Stimulated activated naive B cell treated with anti-CD40 and anti-IgM and Interleukin-4, amounts not matched to agents 10 μg/mL and 1 μg/mL and 100 μg/mL, for 72 hours (primary cell): ENCODE measurements at regions not wholly inside any gene's neighbourhood (a gene's known extent, or its start where the extent isn't known, plus 50 kb on each side); places are given as distances from the start of the nearest gene placed in this dataset.
"Not testable (repeated sequence)": the region's sequence is repeated elsewhere in the genome, so short reads cannot be mapped to it uniquely, and the experiment has no call there.

Experiments used
- ATAC-seq, 2 donors: fragments of 150-1000 bp; cut with Tn5 transposase; replicated peaks; 2 replicates each; pipeline ENCODE4 v1.10.0; 2021; ENCODE audit warnings: moderate library complexity in 1 of 2
- DNase-seq: peaks from one replicate; pipeline ENCODE4 v3.0.0; 2021
- H3K27ac Mint-ChIP-seq: one replicate; pipeline ENCODE4 v1.8.0; 2022; ENCODE audit warnings: mild to moderate bottlenecking, mixed read lengths
- H3K27me3 Mint-ChIP-seq, 2 donors: one replicate each; pipeline ENCODE4 v1.8.0; 2022; ENCODE audit warnings: mixed read lengths in 2 of 2
- H3K36me3 Mint-ChIP-seq, 2 donors: one replicate each; pipeline ENCODE4 v1.8.0; 2022; ENCODE audit warnings: mixed read lengths in 2 of 2, mild to moderate bottlenecking in 1 of 2
- H3K4me1 Mint-ChIP-seq, 2 donors: one replicate each; pipeline ENCODE4 v1.8.0; 2022; ENCODE audit warnings: mixed read lengths in 2 of 2, mild to moderate bottlenecking in 1 of 2
- H3K4me3 Mint-ChIP-seq, 2 donors: one replicate each; pipeline ENCODE4 v1.8.0; 2022; ENCODE audit warnings: mild to moderate bottlenecking in 2 of 2, mixed read lengths in 2 of 2, moderate library complexity in 1 of 2
- H3K9me3 Mint-ChIP-seq, 2 donors: one replicate each; pipeline ENCODE4 v1.8.0; 2022; ENCODE audit warnings: mixed read lengths in 2 of 2, mild to moderate bottlenecking in 1 of 2

DNA sequence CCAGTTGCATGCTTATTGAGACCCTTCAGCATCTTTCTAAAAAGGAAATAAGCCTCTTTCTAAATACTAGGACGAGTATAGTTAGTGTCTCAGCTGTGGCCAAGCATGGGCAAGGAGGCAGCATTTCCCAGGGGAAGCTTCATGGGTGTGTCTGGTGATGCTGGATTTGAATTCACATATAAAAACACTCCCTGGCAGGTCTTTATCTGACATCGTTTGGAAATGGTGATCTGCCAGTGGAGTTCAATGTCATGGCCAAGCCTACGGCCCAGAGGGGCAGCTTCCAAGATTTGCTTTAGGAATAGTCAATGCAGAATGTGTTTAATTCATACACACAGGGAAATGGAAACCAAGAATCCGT lies 94.7 kb downstream of the SRGAP2 start:
- not testable (repeated sequence) for H3K27ac Mint-ChIP-seq, H3K27me3 Mint-ChIP-seq, DNase-seq, H3K4me3 Mint-ChIP-seq, ATAC-seq, H3K36me3 Mint-ChIP-seq, H3K9me3 Mint-ChIP-seq, H3K4me1 Mint-ChIP-seq

DNA sequence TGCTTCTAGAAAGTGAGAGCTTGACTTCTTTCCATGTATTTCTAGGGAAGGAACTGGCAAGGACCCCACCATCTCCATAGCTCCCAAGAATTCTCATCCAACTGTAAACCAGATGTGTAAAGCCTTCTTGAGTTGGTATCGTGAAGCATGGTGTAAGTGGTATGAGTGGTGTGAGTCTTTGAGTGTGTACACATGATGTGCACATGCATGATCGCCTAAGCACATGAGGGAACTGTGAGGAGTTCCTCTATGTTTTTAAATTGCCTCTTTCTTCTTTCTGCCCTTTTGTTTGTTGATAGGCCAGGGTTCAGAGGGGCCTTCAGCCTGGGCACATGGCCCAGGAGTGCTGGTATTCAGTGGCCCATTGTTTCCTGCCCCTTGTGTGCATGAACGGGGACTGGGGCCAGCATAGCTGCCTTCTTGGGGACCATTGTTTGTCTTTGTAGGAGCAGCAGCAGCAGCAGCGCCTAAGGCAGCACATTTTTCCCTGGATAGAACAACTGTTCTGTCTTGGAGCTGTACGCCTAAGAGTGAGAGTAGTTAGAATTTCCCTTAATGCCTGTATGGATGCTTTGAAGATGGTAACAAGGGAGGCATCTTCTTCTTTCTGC lies 95.9 kb downstream of the SRGAP2 start:
- not testable (repeated sequence) for H3K27ac Mint-ChIP-seq, H3K9me3 Mint-ChIP-seq, H3K27me3 Mint-ChIP-seq, H3K36me3 Mint-ChIP-seq, DNase-seq, H3K4me1 Mint-ChIP-seq, H3K4me3 Mint-ChIP-seq
- ATAC-seq: peak; percentile 67 to 68

DNA sequence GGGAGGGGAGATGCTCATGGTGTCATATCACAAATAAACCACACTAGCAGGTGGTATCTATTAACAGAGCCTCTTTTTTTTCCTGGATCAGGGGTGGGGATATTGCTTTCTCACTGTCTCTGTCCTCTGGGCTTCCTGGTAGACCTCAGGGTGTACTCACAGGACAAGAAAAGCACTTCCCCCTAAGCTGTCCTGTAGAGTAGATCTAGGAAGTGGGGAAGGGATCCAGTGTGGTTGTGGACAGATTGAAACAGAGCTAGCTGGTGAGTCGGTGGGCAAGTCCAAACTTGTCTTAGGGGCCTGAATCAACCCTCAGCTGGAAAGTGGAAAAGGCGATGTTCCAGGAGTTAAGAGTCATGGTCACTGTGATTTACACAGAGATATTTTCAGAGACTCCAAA lies 96.6 kb downstream of the SRGAP2 start:
- ATAC-seq, H3K27ac Mint-ChIP-seq, H3K4me3 Mint-ChIP-seq, H3K36me3 Mint-ChIP-seq, H3K9me3 Mint-ChIP-seq, H3K27me3 Mint-ChIP-seq, H3K4me1 Mint-ChIP-seq, DNase-seq: not testable (repeated sequence)

DNA sequence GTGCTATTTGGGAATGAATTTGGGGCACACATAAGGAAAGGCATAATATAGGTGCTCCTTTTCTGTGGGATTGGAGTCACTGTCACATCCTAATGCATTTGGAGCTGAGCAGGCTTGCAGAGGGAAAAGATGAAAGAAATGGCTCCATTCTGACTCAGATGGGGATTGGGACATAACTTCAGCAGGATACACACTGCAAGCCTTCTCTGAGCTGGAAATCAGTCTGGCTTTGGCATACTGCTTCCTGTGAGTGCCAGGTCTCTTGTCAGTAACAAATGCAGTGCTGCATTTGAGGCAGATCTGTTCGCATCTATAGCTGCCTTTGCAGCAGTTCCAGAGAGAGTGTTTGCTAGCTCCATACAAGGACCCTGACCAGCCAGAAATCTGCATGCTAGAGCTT lies 98.7 kb downstream of the SRGAP2 start:
- H3K27me3 Mint-ChIP-seq, ATAC-seq, H3K4me3 Mint-ChIP-seq, H3K27ac Mint-ChIP-seq, DNase-seq, H3K4me1 Mint-ChIP-seq, H3K9me3 Mint-ChIP-seq: not testable (repeated sequence)
- peaks cover 5 to 12% of the 10 kb centered on the region in 2 donors for H3K36me3 Mint-ChIP-seq

DNA sequence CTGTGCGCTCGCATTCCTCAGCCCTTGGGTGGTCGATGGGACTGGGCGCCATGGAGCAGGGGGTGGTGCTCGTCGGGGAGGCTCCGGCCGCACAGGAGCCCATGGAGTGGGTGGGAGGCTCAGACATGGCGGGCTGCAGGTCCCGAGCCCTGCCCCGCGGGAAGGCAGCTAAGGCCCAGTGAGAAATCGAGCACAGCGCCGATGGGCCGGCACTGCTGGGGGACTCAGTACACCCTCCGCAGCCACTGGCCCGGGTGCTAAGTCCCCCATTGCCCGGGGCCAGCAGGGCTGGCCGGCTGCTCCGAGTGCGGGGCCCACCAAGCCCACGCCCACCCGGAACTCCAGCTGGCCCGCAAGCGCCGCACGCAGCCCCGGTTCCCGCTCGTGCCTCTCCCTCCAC lies 104.1 kb downstream of the SRGAP2 start:
- H3K36me3 Mint-ChIP-seq: peaks cover 5 to 16% of the 10 kb centered on the region in 2 donors
- H3K27ac Mint-ChIP-seq, DNase-seq, H3K4me3 Mint-ChIP-seq, H3K4me1 Mint-ChIP-seq, ATAC-seq, H3K27me3 Mint-ChIP-seq, H3K9me3 Mint-ChIP-seq: not testable (repeated sequence)

DNA sequence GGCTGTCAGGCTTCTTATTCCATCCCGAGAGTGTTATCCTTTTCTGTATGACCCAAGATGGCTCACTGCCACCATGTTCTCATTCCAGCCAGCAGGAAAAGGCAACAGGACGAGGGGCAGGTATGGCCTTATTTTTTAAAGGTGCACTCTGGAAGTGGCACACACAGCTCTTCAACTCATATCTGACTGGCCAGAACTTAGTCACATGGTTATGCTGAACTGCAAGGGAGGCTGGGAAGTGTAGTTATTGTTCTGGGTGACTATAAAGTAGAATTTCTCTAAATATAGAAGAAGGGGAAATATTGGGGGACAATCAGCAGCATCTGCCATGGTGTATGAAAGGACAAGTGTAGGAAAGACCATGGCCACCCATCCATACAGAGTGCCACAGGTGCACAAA lies 107.6 kb downstream of the SRGAP2 start:
- not testable (repeated sequence) for ATAC-seq, H3K9me3 Mint-ChIP-seq, H3K4me3 Mint-ChIP-seq, H3K4me1 Mint-ChIP-seq, H3K36me3 Mint-ChIP-seq, DNase-seq, H3K27me3 Mint-ChIP-seq
- H3K27ac Mint-ChIP-seq: peak overlapping the region; percentile 48

- not testable (repeated sequence) for H3K27me3 Mint-ChIP-seq, H3K4me1 Mint-ChIP-seq, H3K9me3 Mint-ChIP-seq, H3K27ac Mint-ChIP-seq, DNase-seq, ATAC-seq, H3K4me3 Mint-ChIP-seq, H3K36me3 Mint-ChIP-seq
Observed at GRCh38 chr1:206311611-206312273, 108.4 kb downstream of the SRGAP2 start.

GRCh38 chr1:206312274-206312665 lies 108.9 kb downstream of the SRGAP2 start:
- not testable (repeated sequence) for H3K4me3 Mint-ChIP-seq, H3K27ac Mint-ChIP-seq, H3K4me1 Mint-ChIP-seq, H3K36me3 Mint-ChIP-seq, DNase-seq, H3K9me3 Mint-ChIP-seq, ATAC-seq, H3K27me3 Mint-ChIP-seq

DNA sequence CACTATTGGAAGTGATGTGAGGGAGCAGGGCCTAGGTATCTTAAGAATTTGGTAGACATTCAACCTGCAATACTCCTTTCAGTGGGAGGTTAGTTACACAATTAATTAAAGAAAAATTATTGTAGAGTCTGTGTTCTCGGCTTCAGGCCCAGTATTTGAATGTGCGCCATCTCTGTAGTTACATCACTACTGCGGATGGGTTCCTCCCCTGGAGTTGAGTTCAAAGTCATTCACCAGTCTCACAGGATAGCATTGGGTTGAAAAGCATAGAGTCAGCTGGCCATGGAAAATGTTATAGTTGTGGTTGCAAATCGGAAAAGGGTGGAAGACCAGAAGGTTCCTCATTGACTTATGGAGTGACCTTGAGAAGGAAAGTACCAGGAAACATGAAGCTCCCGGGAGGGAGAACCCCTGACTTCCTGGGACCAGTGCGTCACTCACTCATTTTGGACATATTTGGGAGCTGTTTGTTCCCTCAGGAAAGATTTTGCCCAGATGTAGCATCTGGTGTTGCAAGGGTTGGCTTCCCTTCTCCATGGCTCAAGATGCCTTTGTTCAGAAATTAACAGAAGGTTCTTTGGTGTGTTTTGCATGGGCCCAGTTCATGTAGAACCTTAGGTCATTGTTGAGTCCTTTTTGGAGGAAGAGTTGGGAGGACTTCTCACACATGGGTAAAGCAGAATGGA lies 111.8 kb downstream of the SRGAP2 start:
- H3K4me1 Mint-ChIP-seq, DNase-seq, H3K9me3 Mint-ChIP-seq, H3K4me3 Mint-ChIP-seq, H3K27ac Mint-ChIP-seq, H3K27me3 Mint-ChIP-seq, H3K36me3 Mint-ChIP-seq, ATAC-seq: not testable (repeated sequence)

DNA sequence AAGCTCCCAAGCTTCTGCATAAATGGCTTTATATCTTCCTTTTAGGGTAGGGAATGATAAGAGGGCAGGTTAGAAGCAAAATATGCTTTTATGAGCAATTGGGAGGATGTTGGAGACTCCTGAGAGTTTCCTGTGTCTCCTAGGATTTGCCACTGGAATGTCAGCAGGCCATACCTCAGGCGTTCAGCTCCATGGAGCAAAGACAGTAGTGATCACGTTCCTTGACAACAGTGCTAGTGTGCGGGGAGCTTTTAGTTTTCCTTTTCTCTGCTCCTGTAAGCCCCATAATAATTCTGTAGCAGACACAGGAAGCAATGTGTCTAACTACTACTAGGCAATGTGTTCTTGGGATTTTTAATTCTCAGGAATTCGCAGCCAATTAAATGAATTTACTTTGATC lies 113.6 kb downstream of the SRGAP2 start:
- not testable (repeated sequence) for H3K27ac Mint-ChIP-seq, H3K4me3 Mint-ChIP-seq, H3K4me1 Mint-ChIP-seq, DNase-seq, H3K9me3 Mint-ChIP-seq, H3K36me3 Mint-ChIP-seq, ATAC-seq, H3K27me3 Mint-ChIP-seq

- not testable (repeated sequence) for H3K27me3 Mint-ChIP-seq, H3K4me1 Mint-ChIP-seq, H3K9me3 Mint-ChIP-seq, H3K27ac Mint-ChIP-seq, H3K36me3 Mint-ChIP-seq, H3K4me3 Mint-ChIP-seq, DNase-seq
- ATAC-seq: peak; percentile 45 to 77
Observed at GRCh38 chr1:206317878-206318514, 114.7 kb downstream of the SRGAP2 start.

GRCh38 chr1:206320227-206320626 lies 116.9 kb downstream of the SRGAP2 start:
- not testable (repeated sequence) for ATAC-seq, H3K36me3 Mint-ChIP-seq, H3K4me3 Mint-ChIP-seq, DNase-seq, H3K27ac Mint-ChIP-seq, H3K9me3 Mint-ChIP-seq, H3K4me1 Mint-ChIP-seq, H3K27me3 Mint-ChIP-seq

DNA sequence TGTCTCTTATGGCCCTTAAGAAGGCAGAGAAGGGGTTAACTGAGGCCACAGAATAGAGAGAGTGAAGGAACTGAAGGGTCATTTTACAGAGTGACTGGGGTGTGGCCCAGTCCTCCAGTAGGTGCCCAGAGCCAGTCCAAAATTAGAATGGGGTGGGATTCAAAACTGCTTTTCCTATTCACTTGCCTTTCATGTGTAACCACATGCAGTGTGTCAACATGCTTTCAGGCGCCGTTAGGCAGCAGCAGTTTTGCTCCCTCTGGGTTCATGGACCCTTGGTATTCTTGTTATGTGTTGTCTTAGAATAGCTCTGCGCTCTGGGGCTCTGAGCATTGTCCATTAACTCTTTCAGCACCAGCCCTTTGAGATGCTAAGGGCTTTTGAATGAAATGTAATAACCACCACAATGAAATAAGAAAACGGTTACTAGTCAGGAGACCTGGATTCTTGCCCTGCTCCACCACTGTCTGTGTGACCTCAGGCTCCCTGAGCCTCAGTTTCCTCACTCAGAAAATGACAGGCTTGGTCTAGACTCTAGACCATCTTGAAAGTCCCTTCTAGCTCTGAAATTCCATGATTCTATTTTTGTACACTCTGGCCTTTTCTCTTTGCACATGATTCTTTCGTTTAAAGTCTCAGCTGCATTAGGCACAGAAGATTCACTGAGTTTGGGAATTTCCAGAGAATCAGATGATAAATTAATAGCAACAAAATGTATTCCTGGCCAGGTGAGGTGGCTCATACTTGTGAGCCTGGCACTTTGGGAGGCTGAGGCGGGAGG lies 123.0 kb downstream of the SRGAP2 start:
- ATAC-seq: peak; percentile 89 to 98
- not testable (repeated sequence) for H3K4me3 Mint-ChIP-seq, H3K4me1 Mint-ChIP-seq, H3K9me3 Mint-ChIP-seq, H3K27me3 Mint-ChIP-seq, H3K27ac Mint-ChIP-seq, H3K36me3 Mint-ChIP-seq
- DNase-seq: peak; percentile 7

GRCh38 chr1:206331597-206331996 lies 128.3 kb downstream of the SRGAP2 start:
- ATAC-seq, H3K27me3 Mint-ChIP-seq: not testable (repeated sequence)

More at GRCh38 chr1:206331597-206331996, 128.3 kb downstream of the SRGAP2 start:
- not testable (repeated sequence) for DNase-seq, H3K4me1 Mint-ChIP-seq, H3K36me3 Mint-ChIP-seq, H3K9me3 Mint-ChIP-seq, H3K27ac Mint-ChIP-seq, H3K4me3 Mint-ChIP-seq
